Pancreas (tissue), 10 donors: ENCODE measurements at regions not wholly inside any gene's neighbourhood (a gene's known extent, or its start where the extent isn't known, plus 50 kb on each side); places are given as distances from the start of the nearest gene placed in this dataset.

Source experiments
- ATAC-seq, 4 donors: fragments of 200-7000 bp; cut with Tn5 transposase; one replicate each; pipeline versions ENCODE4 v1.8.0 to v1.9.1; 2020; ENCODE audit warnings: mild to moderate bottlenecking in 4 of 4, moderate library complexity in 4 of 4
- DNase-seq, 6 donors: peaks; one replicate each; pipeline ENCODE4 v3.0.0-alpha.2; 2020
- FAIRE-seq: peaks from 2 replicates; lab custom pipeline; 2012; peaks lifted over from hg19 to GRCh38; lab: Jason Lieb, UNC
- H3K27ac ChIP-seq, 4 donors: fragments of 200-600 bp; sonication (generic); 1 replicate in 3 of 4; 2 replicates in 1 of 4; pipeline versions ENCODE4 v1.5.0 to v1.8.0; 2020
- H3K27me3 ChIP-seq, 4 donors: fragments of 200-600 bp; one replicate each; pipeline ENCODE4 v1.8.0; 2021
- H3K36me3 ChIP-seq, 3 donors: fragments of 200-600 bp; sonication (generic) in 1 of 3; one replicate each; pipeline versions ENCODE4 v1.5.0 to v1.8.0; 2020 to 2021
- H3K4me1 ChIP-seq, 3 donors: fragments of 200-600 bp; one replicate each; pipeline ENCODE4 v1.8.0; 2021
- H3K4me3 ChIP-seq, 4 donors: fragments of 200-600 bp; sonication (generic) in 2 of 4; one replicate each; pipeline versions ENCODE4 v1.5.0 to v1.8.0; 2020 to 2021
- H3K9me3 ChIP-seq, 4 donors: fragments of 200-600 bp; one replicate each; pipeline ENCODE4 v1.8.0; 2021
- CTCF ChIP-seq, 4 donors: fragments of 200-600 bp; sonication (generic) in 3 of 4; IDR thresholded peaks; one replicate each; pipeline versions ENCODE4 v1.5.0 to v1.8.0; 2021; ENCODE audit warnings: antibody characterized with exemption in 4 of 4
- whole genome bisulfite sequencing, 2 donors: extraction: QIAGEN DNeasy Blood & Tissue Kit; methylation state at CpG; one replicate each; pipeline ENCODE4 v1.1.7; 2013; 5-methylcytosine and 5-hydroxymethylcytosine counted together
- intact Hi-C, 3 donors: fragments of 100-400 bp; cut with DNase I; formaldehyde crosslinking; loops; one replicate each; pipeline versions ENCODE4 v1.11.1 to v1.14.2; 2022
- donor health status: healthy with polysubstance abuse.
- donor health status: DM: no; HTN: no; CAD: no; lungs with moderate emphysema.
- donor health status: DM: no; HTN: no; CAD: no.
- donor health status: control.
- donor health status: control.
- donor health status: Bipolar disorder and iron deficiency.
- donor health status: DM: yes; HTN: yes; CAD: no.
- donor health status: DM: no; HTN: no; CAD: no.
- donor health status: DM: no; HTN: no; CAD: no.
- donor health status: DM: yes; HTN: yes; CAD: no.

GRCh38 chr13:31866099-31866498, 126.8 kb downstream of the RXFP2 start:
- H3K4me1 ChIP-seq, result no peaks in the 10 kb centered on the region
- ATAC-seq (no peak), DNase-seq (no peak), FAIRE-seq (no peak)
- no peaks in the 10 kb centered on the region for H3K9me3 ChIP-seq
- no peaks in the 10 kb centered on the region for H3K27me3 ChIP-seq
- H3K27ac ChIP-seq, result no peak overlapping the region
- H3K36me3 ChIP-seq, result no peaks in the 10 kb centered on the region
- H3K4me3 ChIP-seq, result no peak overlapping the region
- intact Hi-C loops, result no loop called here
- TF ChIP-seq CTCF (IDR thresholded peaks at IDR 0.05), result no peak

- H3K9me3 ChIP-seq, result no peaks in the 10 kb centered on the region
- ATAC-seq (peak in 1 of 4 donors; percentile 22), DNase-seq (no peak), FAIRE-seq (no peak)
- no peak for TF ChIP-seq CTCF (IDR thresholded peaks at IDR 0.05)
- no peak overlapping the region for H3K27ac ChIP-seq
- intact Hi-C loops, result no loop called here
- no peaks in the 10 kb centered on the region for H3K4me1 ChIP-seq
- H3K4me3 ChIP-seq, result no peak overlapping the region
- no peaks in the 10 kb centered on the region for H3K27me3 ChIP-seq
- no peaks in the 10 kb centered on the region for H3K36me3 ChIP-seq
Observed at GRCh38 chr13:31867709-31868108, 128.4 kb downstream of the RXFP2 start.

- no peaks in the 10 kb centered on the region for H3K36me3 ChIP-seq
- no peak for ATAC-seq
- intact Hi-C loops, result no loop called here
- no peak overlapping the region for H3K4me3 ChIP-seq
- WGBS, 2 donors, result 93 to 95% methylated on average over 2 of the region's 2 CpGs
- H3K4me1 ChIP-seq, result no peaks in the 10 kb centered on the region
- no peak overlapping the region for H3K27ac ChIP-seq
- H3K27me3 ChIP-seq, result no peaks in the 10 kb centered on the region
- no peak for FAIRE-seq
- no peak for DNase-seq
- TF ChIP-seq CTCF (IDR thresholded peaks at IDR 0.05), result no peak
- no peaks in the 10 kb centered on the region for H3K9me3 ChIP-seq
Observed at GRCh38 chr13:31869582-31869981, 130.3 kb downstream of the RXFP2 start.

DNA sequence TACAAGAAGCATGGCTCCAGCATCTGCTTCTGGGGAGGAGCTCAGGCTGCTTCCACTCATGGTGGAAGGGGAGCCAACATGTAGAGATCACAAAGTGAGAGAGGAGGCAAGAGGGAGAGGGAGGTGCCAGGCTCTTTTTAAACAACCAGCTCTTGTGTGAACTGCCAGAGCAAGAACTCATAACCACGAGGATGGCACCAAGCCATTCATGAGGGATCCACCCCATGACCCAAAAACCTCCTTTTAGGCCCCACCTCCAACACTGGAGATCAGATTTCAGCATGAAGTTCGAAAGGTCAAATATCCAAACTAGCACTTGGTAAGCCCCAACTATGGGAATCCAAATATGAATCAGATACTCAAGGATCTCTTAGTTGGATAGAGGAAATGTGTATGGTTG, 131.2 kb downstream of the RXFP2 start:
- no peaks in the 10 kb centered on the region for H3K9me3 ChIP-seq
- H3K27me3 ChIP-seq, result no peaks in the 10 kb centered on the region
- WGBS, 2 donors, result 64% methylated on average over 2 of the region's 2 CpGs
- no peaks in the 10 kb centered on the region for H3K4me1 ChIP-seq
- no peak overlapping the region for H3K4me3 ChIP-seq
- intact Hi-C loops, result no loop called here
- H3K36me3 ChIP-seq, result no peaks in the 10 kb centered on the region
- FAIRE-seq, result no peak
- no peak for DNase-seq
- TF ChIP-seq CTCF (IDR thresholded peaks at IDR 0.05), result no peak
- H3K27ac ChIP-seq, result no peak overlapping the region
- ATAC-seq, result no peak

DNA sequence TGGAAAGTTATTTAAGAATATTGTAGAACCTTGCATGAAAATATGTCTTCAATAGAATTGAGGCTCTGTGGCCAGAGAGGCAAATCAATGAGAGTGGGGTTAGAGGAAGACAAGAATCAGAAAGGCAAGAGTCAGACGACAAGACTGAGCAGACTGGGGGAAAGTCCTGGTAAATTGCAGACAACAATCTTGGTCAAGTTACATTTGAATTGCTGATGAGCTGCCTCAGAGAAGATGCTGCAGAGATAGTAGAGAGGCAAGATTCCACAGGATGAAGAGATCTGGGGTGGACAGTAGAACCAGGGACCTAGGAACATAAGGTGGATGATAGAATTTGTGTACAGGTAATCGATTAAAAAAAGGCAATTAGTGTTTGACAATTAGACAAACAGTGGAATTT, 133.8 kb downstream of the RXFP2 start:
- no peak for FAIRE-seq
- TF ChIP-seq CTCF (IDR thresholded peaks at IDR 0.05), result no peak

More for the DNA sequence above, 133.8 kb downstream of the RXFP2 start:
- Histone ChIP-seq H3K4me1 (no peaks in the 10 kb centered on the region), H3K27ac (no peak overlapping the region), H3K27me3 (no peaks in the 10 kb centered on the region), H3K4me3 (no peak overlapping the region), H3K36me3 (no peaks in the 10 kb centered on the region), H3K9me3 (no peaks in the 10 kb centered on the region)
- intact Hi-C loops, result no loop called here
- 69 to 75% methylated on average over 2 of the region's 2 CpGs for WGBS, 2 donors
- no peak for ATAC-seq
- no peak for DNase-seq
